ENCODE measurements at regions not wholly inside any gene's neighbourhood (a gene's known extent, or its start where the extent isn't known, plus 50 kb on each side); places are given as distances from the start of the nearest gene placed in this dataset.

DNA sequence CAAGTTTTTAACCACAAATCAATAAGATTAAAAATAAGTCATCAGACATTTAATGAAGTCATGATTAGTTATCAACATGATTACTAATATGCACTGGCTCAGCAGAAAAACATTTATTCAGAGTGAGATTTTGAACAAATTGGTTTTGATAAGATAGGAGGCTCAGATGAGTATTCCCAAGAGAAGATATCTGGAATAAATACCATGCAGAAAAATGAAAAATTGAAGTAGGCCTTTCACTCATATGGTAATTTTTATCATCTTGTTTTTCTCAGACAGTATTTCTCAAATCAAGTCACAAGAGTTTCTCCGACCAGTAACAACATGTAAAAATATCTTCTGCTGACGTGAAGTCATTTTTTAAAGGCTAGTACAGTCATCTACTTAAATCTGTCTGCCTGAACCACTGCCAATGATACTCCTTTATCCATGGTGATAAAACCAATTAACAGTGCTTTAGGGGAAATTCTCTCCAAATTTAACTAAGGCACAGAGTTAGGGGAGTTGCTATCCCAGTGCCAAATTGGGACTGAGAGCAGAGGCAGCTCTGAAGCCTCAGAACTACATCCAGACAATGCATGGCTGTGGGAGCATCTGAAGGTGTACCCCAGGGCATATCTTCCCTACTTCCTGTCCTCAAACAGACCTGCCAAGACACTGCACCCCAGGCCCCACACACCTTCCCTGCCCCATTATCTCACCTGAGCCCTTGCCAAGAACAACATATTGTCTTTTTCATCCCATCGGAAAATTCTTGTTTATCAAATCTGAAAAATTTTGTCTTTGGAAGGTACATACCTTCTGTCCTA is 105.5 kb upstream of the TSLP start:
- Histone ChIP-seq H3K9ac (no peak overlapping the region), H2AFZ (ENCODE audit: low read depth) (no peak overlapping the region; the same call in 1 of the 2 replicates), H4K20me1 (ENCODE audit: insufficient read depth) (no peaks in the 10 kb centered on the region), H3K79me2 (ENCODE audit: insufficient read depth) (no peaks in the 10 kb centered on the region), H3K4me2 (0 out of 2 replicates have a peak overlapping the region, but pooled peaks have one; percentile 14), H3K4me1 (ENCODE audit: control insufficient read depth in 1 of 2, insufficient read depth in 2 of 2, low read depth in 1 of 2, low read length in 1 of 2) (peaks cover 0 to 30% of the 10 kb centered on the region in 2 experiments; a peak in 2 of 4 replicates), H3F3A (replicated peaks; ENCODE audit: insufficient read depth) (no peaks in the 10 kb centered on the region), H3K36me3 (replicated peaks in 1 of 2; ENCODE audit: control insufficient read depth in 1 of 2, insufficient read depth in 2 of 2, low read length in 1 of 2) (no peaks in the 10 kb centered on the region), H3K9me2 (no peaks in the 10 kb centered on the region), H3K27me3 (ENCODE audit: insufficient read depth) (no peaks in the 10 kb centered on the region), H3K9me3 (no peaks in the 10 kb centered on the region), H3K27ac (ENCODE audit: low read depth in 2 of 2, low read length in 1 of 2) (peak overlapping the region; percentile 40 to 94; a peak in 3 of 4 replicates), H3K4me3 (ENCODE audit: low read depth in 2 of 2, low read length in 1 of 2) (no peak overlapping the region)
- CTCF ChIA-PET: no interaction called here
- TF ChIP-seq JUND (IDR thresholded peaks at IDR 0.05): no peak
- TF ChIP-seq MEF2A (IDR thresholded peaks at IDR 0.05; ENCODE audit: borderline replicate concordance, low read depth): peak; percentile 11; the same call in 1 of the 2 replicates
- TF ChIP-seq GATA2 (CRISPR knock-in tag; IDR thresholded peaks at IDR 0.05): 0 out of 2 replicates have a peak, but pooled peaks have one; percentile 5
- no peak for TF ChIP-seq SIN3A (IDR thresholded peaks at IDR 0.05; ENCODE audit: borderline replicate concordance, low read depth, low read length)
- no peak for TF ChIP-seq RCOR1 (IDR thresholded peaks at IDR 0.05; ENCODE audit: low read length)
- peak; percentile 10 for TF ChIP-seq CHD2 (IDR thresholded peaks at IDR 0.05; ENCODE audit: low read length, partially characterized antibody)
- no peak for TF ChIP-seq POLR2AphosphoS5 (IDR thresholded peaks at IDR 0.05; ENCODE audit: low read depth, low read length)
- peak; percentile 22; the same call in 1 of the 2 replicates for TF ChIP-seq PBX3 (IDR thresholded peaks at IDR 0.05)
- DNase-seq: no peak
- 49% methylated on average over 3 of the region's 3 CpGs for WGBS (ENCODE audit: low lambda C conversion rate)
- POLR2A ChIA-PET: no interaction called here

DNA sequence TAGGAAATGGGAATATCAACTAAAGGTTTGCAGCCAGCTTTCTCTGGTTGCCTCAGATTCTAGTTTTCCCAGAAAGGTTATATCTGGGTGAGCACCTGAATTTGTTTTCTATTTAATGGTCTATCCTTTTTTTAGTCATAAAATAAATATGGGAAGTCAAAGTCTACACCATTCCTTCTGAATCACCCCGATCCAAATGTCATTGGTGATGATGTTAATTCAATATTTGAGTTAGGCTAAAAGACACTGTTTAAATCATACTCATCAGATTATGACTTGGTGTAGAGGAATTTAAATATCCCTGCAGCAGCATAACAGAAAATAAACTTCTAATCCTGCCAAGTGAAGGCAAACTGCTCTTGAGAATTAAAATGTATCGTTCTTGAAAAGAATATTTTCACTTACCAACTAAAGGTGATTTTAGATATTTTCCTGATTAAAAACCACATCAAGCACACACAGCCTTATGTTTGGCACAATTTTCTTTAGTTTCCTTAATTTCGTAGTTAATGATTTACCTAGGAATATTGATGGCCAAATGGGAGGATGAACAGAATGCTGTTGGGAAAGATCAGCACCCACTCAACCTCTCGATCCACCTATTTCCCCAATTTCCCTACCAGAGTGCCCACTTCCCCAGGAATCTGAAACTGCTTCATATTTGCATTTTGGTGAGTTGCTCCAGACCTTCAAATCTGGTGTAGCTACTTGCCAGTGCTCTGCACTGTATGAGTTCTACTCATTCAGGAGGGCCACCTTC is 103.1 kb upstream of the TSLP start:
- CTCF ChIA-PET: no interaction called here
- Histone ChIP-seq H2AFZ (ENCODE audit: low read depth) (no peak overlapping the region), H3K27me3 (ENCODE audit: insufficient read depth) (no peaks in the 10 kb centered on the region), H3K27ac (ENCODE audit: low read depth in 2 of 2, low read length in 1 of 2) (no peak overlapping the region), H3K9ac (no peak overlapping the region), H3K9me2 (no peaks in the 10 kb centered on the region), H3K36me3 (replicated peaks in 1 of 2; ENCODE audit: control insufficient read depth in 1 of 2, insufficient read depth in 2 of 2, low read length in 1 of 2) (no peaks in the 10 kb centered on the region), H3K4me1 (ENCODE audit: control insufficient read depth in 1 of 2, insufficient read depth in 2 of 2, low read depth in 1 of 2, low read length in 1 of 2) (peaks cover 0 to 25% of the 10 kb centered on the region in 2 experiments; a peak in 2 of 4 replicates), H3F3A (replicated peaks; ENCODE audit: insufficient read depth) (no peaks in the 10 kb centered on the region), H3K4me3 (ENCODE audit: low read depth in 2 of 2, low read length in 1 of 2) (no peak overlapping the region), H3K9me3 (no peaks in the 10 kb centered on the region), H3K4me2 (no peak overlapping the region), H4K20me1 (ENCODE audit: insufficient read depth) (no peaks in the 10 kb centered on the region), H3K79me2 (ENCODE audit: insufficient read depth) (no peaks in the 10 kb centered on the region)
- POLR2A ChIA-PET: no interaction called here
- DNase-seq: no peak
- 65% methylated on average over 4 of the region's 4 CpGs for WGBS (ENCODE audit: low lambda C conversion rate)
- TF ChIP-seq NFIC (IDR thresholded peaks at IDR 0.05; ENCODE audit: borderline replicate concordance) (no peak), JUND (IDR thresholded peaks at IDR 0.05) (peak; percentile 16; the same call in 1 of the 2 replicates), PBX3 (IDR thresholded peaks at IDR 0.05) (peak; percentile 43; the same call in 1 of the 2 replicates)

Measured in SK-N-SH (cell line).